OCI-LY3 (cell line): ENCODE measurements at regions not wholly inside any gene's neighbourhood (a gene's known extent, or its start where the extent isn't known, plus 50 kb on each side); places are given as distances from the start of the nearest gene placed in this dataset.

Source experiments
- EZH2phosphoT487 ChIP-seq: fragments of 200-600 bp; shearing (Covaris generic); IDR thresholded peaks from 2 replicates; pipeline ENCODE4 v1.6.1; 2018; ENCODE audit warnings: antibody characterized with exemption, mixed run types, low read depth
- TF ChIP-seq, protein P1 (sequence below): fragments of 200-600, 300-600 bp; sonication (generic); IDR thresholded peaks from 2 replicates; pipeline ENCODE4 v1.5.1; 2014; ENCODE audit warnings: antibody characterized with exemption, low read length, low read depth

DNA sequence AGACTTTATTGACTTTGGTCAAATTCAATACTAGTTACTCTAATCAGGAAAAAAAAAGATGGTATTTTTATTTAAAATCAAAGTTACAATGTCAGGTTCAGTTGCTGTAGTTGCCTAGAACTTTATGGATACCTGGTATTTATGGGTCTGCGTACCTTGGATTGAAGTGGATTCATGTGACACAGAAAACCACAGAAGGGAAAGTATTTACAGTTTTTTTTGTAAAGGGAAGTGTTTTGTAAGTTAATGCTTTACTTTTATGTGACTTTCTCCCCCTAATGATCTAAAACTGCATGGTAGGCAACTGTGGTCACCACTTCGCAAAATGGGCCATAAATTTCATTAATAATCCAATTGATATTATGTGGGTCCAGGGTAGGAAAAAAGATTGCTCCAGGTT is 65.2 kb upstream of the ADA2 start:
- no peak for TF ChIP-seq EZH2phosphoT487
- TF ChIP-seq, protein P1, sequence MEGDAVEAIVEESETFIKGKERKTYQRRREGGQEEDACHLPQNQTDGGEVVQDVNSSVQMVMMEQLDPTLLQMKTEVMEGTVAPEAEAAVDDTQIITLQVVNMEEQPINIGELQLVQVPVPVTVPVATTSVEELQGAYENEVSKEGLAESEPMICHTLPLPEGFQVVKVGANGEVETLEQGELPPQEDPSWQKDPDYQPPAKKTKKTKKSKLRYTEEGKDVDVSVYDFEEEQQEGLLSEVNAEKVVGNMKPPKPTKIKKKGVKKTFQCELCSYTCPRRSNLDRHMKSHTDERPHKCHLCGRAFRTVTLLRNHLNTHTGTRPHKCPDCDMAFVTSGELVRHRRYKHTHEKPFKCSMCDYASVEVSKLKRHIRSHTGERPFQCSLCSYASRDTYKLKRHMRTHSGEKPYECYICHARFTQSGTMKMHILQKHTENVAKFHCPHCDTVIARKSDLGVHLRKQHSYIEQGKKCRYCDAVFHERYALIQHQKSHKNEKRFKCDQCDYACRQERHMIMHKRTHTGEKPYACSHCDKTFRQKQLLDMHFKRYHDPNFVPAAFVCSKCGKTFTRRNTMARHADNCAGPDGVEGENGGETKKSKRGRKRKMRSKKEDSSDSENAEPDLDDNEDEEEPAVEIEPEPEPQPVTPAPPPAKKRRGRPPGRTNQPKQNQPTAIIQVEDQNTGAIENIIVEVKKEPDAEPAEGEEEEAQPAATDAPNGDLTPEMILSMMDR: no peak
